Esophagus muscularis mucosa (tissue), 4 donors: ENCODE measurements at regions not wholly inside any gene's neighbourhood (a gene's known extent, or its start where the extent isn't known, plus 50 kb on each side); places are given as distances from the start of the nearest gene placed in this dataset.
A peak's percentile ranks its signal among the peaks of the same experiment; 100 is the strongest.

Source experiments
- DNase-seq: peaks from one replicate; pipeline ENCODE4 v3.0.0-alpha.2; 2017; ENCODE audit errors: extremely low spot score
- H3K27ac ChIP-seq, 4 donors: fragments of 200-600 bp; sonication (generic); replicated peaks in 1 of 4; 1 replicate in 3 of 4; 2 replicates in 1 of 4; pipeline ENCODE4 v1.5.1; 2016 to 2019; ENCODE audit warnings: mild to moderate bottlenecking in 1 of 4
- H3K27me3 ChIP-seq, 4 donors: fragments of 200-600 bp; sonication (generic); one replicate each; pipeline versions ENCODE4 v1.5.1 to v1.6.0; 2016 to 2019
- H3K36me3 ChIP-seq, 4 donors: fragments of 200-600 bp; sonication (generic); one replicate each; pipeline ENCODE4 v1.5.1; 2016 to 2019
- H3K4me1 ChIP-seq, 4 donors: fragments of 200-600 bp; sonication (generic); one replicate each; pipeline ENCODE4 v1.5.1; 2016 to 2019
- H3K4me3 ChIP-seq, 4 donors: fragments of 200-600 bp; sonication (generic); 1 replicate in 2 of 4; 2 replicates in 2 of 4; pipeline ENCODE4 v1.5.1; 2016 to 2019; ENCODE audit warnings: mild to moderate bottlenecking in 4 of 4, moderate library complexity in 1 of 4
- H3K9me3 ChIP-seq, 4 donors: fragments of 200-600 bp; sonication (generic); 1 replicate in 3 of 4; 2 replicates in 1 of 4; pipeline ENCODE4 v1.5.1; 2016 to 2019
- EP300 ChIP-seq: sonication (generic); formaldehyde crosslinking; IDR thresholded peaks from one replicate; pipeline ENCODE4 v1.6.1; 2017; ENCODE audit warnings: antibody characterized with exemption
- POLR2A ChIP-seq: fragments of 450-650 bp; IDR thresholded peaks from one replicate; pipeline ENCODE4 v1.6.1; 2017; ENCODE audit warnings: antibody characterized with exemption, moderate library complexity, mild to moderate bottlenecking, low read depth
- POLR2AphosphoS5 ChIP-seq, 2 donors: sonication (generic); formaldehyde crosslinking; IDR thresholded peaks; one replicate each; pipeline ENCODE4 v1.6.1; 2017; ENCODE audit warnings: antibody characterized with exemption in 2 of 2
- WGBS: methylation state at CpG from one replicate; pipeline ENCODE4 v1.1.5; 2018; 5-methylcytosine and 5-hydroxymethylcytosine counted together
- intact Hi-C: fragments of 100-400 bp; cut with DNase I; formaldehyde crosslinking; loops from one replicate; pipeline ENCODE4 v1.15.1; 2023
- TF ChIP-seq, protein P1 (sequence below), 3 experiments: fragments of 200-600 bp in 2 of 3; fragments of 450-650 bp in 1 of 3; sonication (generic) in 2 of 3; IDR thresholded peaks; one replicate each; pipeline ENCODE4 v1.5.1; 2017 to 2019; ENCODE audit warnings: antibody characterized with exemption in 3 of 3, mild to moderate bottlenecking in 2 of 3, moderate library complexity in 1 of 3

DNA sequence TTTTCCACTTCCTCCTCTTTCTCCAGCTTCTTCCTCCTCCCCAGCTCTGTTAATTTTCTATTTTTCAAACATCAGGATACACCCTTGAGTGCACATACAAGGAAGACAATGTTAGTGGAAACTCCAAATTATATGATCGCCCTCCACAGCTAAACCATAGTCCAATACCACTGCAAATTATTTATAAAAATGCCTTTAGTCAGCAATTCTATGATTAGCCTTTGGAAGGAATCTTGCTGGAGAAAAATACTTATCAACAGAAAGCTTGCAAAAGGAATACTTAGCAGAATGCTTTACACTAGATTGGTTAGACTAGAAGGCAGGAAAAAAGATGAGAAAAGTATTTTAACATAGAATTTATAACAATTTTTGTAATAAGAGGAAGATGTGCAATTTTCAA is 178.9 kb downstream of the FAM124B start:
- intact Hi-C loops, result no loop called here
- Histone ChIP-seq H3K4me3 (no peak overlapping the region), H3K27ac (no peak overlapping the region), H3K27me3 (no peaks in the 10 kb centered on the region), H3K36me3 (no peaks in the 10 kb centered on the region), H3K9me3 (peaks cover 0 to 8% (median 4%) of the 10 kb centered on the region in 4 donors), H3K4me1 (peaks cover 0 to 24% (median 13%) of the 10 kb centered on the region in 4 donors)
- TF ChIP-seq POLR2AphosphoS5 (IDR thresholded peaks at IDR 0.05) (no peak), POLR2A (no peak), EP300 (no peak)
- TF ChIP-seq, protein P1, sequence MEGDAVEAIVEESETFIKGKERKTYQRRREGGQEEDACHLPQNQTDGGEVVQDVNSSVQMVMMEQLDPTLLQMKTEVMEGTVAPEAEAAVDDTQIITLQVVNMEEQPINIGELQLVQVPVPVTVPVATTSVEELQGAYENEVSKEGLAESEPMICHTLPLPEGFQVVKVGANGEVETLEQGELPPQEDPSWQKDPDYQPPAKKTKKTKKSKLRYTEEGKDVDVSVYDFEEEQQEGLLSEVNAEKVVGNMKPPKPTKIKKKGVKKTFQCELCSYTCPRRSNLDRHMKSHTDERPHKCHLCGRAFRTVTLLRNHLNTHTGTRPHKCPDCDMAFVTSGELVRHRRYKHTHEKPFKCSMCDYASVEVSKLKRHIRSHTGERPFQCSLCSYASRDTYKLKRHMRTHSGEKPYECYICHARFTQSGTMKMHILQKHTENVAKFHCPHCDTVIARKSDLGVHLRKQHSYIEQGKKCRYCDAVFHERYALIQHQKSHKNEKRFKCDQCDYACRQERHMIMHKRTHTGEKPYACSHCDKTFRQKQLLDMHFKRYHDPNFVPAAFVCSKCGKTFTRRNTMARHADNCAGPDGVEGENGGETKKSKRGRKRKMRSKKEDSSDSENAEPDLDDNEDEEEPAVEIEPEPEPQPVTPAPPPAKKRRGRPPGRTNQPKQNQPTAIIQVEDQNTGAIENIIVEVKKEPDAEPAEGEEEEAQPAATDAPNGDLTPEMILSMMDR (IDR thresholded peaks at IDR 0.05), result no peak
- 47% methylated on average over 1 of the region's 1 CpG for WGBS
- DNase-seq, result no peak

DNA sequence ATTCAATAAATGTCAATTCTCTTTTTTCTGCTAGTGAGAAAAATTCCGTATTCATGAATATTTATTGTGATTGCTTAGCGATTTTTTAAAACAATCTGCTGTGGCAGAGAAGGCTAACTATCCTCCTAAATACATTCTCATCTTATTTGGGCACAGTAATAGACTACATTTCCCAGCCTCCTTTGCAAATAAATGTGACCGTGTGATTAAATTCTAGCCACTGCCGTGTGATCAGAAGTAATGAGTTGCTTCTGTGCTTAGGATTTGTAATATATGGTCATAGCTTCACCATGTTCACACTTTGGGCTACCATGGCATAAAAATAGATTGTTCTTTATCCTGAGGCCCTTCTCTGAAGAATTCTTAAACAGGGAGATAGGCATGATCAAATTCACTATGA is 179.6 kb downstream of the FAM124B start:
- Histone ChIP-seq H3K36me3 (no peaks in the 10 kb centered on the region), H3K4me3 (no peak overlapping the region), H3K27me3 (no peaks in the 10 kb centered on the region), H3K4me1 (peaks cover 0 to 24% (median 13%) of the 10 kb centered on the region in 4 donors), H3K27ac (no peak overlapping the region), H3K9me3 (peaks cover 0 to 10% (median 6%) of the 10 kb centered on the region in 4 donors)
- TF ChIP-seq, protein P1 (IDR thresholded peaks at IDR 0.05), result no peak
- no peak for TF ChIP-seq EP300
- TF ChIP-seq POLR2A, result no peak
- no peak for TF ChIP-seq POLR2AphosphoS5 (IDR thresholded peaks at IDR 0.05)
- 70% methylated on average over 4 of the region's 4 CpGs for WGBS
- intact Hi-C loops, result no loop called here
- no peak for DNase-seq

DNA sequence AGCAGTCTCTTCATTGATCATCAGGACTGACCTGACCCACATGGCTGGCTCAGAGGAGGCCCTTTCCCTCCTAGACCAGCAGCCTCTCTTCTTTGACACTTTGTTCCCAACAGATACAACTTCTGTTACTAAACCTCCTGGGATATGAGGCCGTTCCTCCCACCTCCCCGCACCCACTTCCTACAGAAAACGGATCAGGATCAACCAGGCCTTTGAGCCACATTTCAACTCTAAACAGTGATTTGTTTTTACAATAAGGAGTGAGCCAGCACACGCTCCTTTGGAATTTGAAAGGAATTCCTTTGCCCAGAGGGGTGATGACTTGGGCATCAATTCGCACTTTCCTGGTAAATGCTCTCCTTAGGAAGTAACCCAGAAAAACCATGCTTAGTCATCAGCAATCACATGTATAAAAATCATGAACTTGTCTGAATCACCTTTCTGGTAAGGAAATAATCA is 180.4 kb downstream of the FAM124B start:
- peaks cover 0 to 10% (median 6%) of the 10 kb centered on the region in 4 donors for H3K9me3 ChIP-seq
- 51% methylated on average over 5 of the region's 5 CpGs for WGBS
- H3K27ac ChIP-seq, result peak overlapping the region in 2 of 4 donors; percentile 20 to 28
- H3K4me3 ChIP-seq, result no peak overlapping the region
- DNase-seq, result no peak
- TF ChIP-seq EP300 (no peak), POLR2A (no peak), POLR2AphosphoS5 (IDR thresholded peaks at IDR 0.05) (no peak)
- TF ChIP-seq, protein P1 (IDR thresholded peaks at IDR 0.05), result no peak
- peaks cover 0 to 24% (median 13%) of the 10 kb centered on the region in 4 donors for H3K4me1 ChIP-seq
- H3K36me3 ChIP-seq, result no peaks in the 10 kb centered on the region
- no peaks in the 10 kb centered on the region for H3K27me3 ChIP-seq
- intact Hi-C loops, result no loop called here

DNA sequence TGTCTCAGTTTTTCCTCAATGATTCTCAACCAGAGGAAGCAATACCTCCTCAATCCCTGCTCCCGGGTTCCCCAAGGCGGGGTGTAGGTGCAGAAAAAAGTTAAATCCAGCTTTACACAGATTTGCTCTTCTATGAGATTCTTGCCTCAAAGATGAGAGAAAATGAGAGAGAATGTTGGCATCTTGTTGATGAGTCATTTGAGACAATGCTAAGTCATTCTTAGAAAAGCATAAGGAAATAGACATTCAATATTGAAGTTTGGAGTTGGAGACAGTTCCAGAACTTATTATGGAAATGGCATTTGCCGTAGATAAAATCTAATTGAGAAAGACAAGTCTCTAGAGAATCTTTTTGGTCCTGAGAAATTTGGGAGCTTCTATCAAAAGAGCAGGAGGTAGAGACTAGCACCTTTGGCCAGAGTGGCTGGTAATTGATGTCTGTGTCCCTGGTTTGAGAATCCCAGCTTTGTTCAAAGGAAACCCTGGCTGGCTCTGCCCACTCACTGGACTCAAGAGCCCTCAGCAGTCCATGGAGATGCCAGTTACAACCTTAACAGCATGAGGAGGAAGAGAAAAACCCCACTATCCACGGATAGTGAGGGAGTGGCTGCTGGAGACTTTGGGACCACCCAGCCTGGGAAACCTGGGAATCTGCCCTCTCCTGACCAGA is 181.2 kb downstream of the FAM124B start:
- H3K27ac ChIP-seq, result peak overlapping the region in 1 of 4 donors; percentile 20
- WGBS, result 76% methylated on average over 4 of the region's 4 CpGs
- peaks cover 0 to 24% (median 13%) of the 10 kb centered on the region in 4 donors for H3K4me1 ChIP-seq
- H3K9me3 ChIP-seq, result peaks cover 0 to 10% (median 6%) of the 10 kb centered on the region in 4 donors
- TF ChIP-seq, protein P1 (IDR thresholded peaks at IDR 0.05), result no peak
- TF ChIP-seq POLR2A (no peak), POLR2AphosphoS5 (IDR thresholded peaks at IDR 0.05) (no peak), EP300 (no peak)
- H3K4me3 ChIP-seq, result no peak overlapping the region
- intact Hi-C loops, result no loop called here
- no peak for DNase-seq
- H3K36me3 ChIP-seq, result no peaks in the 10 kb centered on the region
- no peaks in the 10 kb centered on the region for H3K27me3 ChIP-seq
